HFFc6 (cell line): ENCODE measurements at regions not wholly inside any gene's neighbourhood (a gene's known extent, or its start where the extent isn't known, plus 50 kb on each side); places are given as distances from the start of the nearest gene placed in this dataset.
A peak's percentile ranks its signal among the peaks of the same experiment; 100 is the strongest.

Experiments
- DNase-seq: peaks from one replicate; pipeline ENCODE4 v3.0.0-alpha.2; 2018
- H3K27ac Mint-ChIP-seq: 2 replicates; pipeline ENCODE4 v1.8.0; 2020; ENCODE audit warnings: mild to moderate bottlenecking, mixed read lengths
- H3K27me3 Mint-ChIP-seq: 2 replicates; pipeline ENCODE4 v1.8.0; 2021; ENCODE audit warnings: mild to moderate bottlenecking, moderate library complexity, mixed read lengths; ENCODE audit not compliant: insufficient read depth
- H3K36me3 Mint-ChIP-seq: 2 replicates; pipeline ENCODE4 v1.8.0; 2021; ENCODE audit warnings: low read depth, mixed read lengths
- H3K4me1 Mint-ChIP-seq: 2 replicates; pipeline ENCODE4 v1.8.0; 2020; ENCODE audit warnings: low read depth, mixed read lengths
- H3K4me3 Mint-ChIP-seq: 2 replicates; pipeline ENCODE4 v1.8.0; 2020; ENCODE audit warnings: mild to moderate bottlenecking, moderate library complexity, mixed read lengths
- H3K9me3 Mint-ChIP-seq: 2 replicates; pipeline ENCODE4 v1.8.0; 2020; ENCODE audit warnings: mild to moderate bottlenecking, mixed read lengths
- CTCF ChIP-seq: fragments of 200-600 bp; sonication (generic); IDR thresholded peaks from 2 replicates; pipeline ENCODE4 v1.5.0; 2021; ENCODE audit warnings: antibody characterized with exemption, mild to moderate bottlenecking

GRCh38 chr13:48591889-48592687 lies 59.2 kb upstream of the RCBTB2 start:
- H3K9me3 Mint-ChIP-seq = peaks cover 7% of the 10 kb centered on the region; the same call in 1 of the 2 replicates
- DNase-seq = no peak
- H3K4me1 Mint-ChIP-seq = no peaks in the 10 kb centered on the region
- no peak for TF ChIP-seq CTCF
- H3K27me3 Mint-ChIP-seq = peaks cover 33% of the 10 kb centered on the region
- no peaks in the 10 kb centered on the region for H3K36me3 Mint-ChIP-seq
- no peak overlapping the region for H3K27ac Mint-ChIP-seq
- no peak overlapping the region for H3K4me3 Mint-ChIP-seq

- DNase-seq = no peak
- no peak overlapping the region for H3K4me3 Mint-ChIP-seq
- H3K4me1 Mint-ChIP-seq = no peaks in the 10 kb centered on the region
- no peaks in the 10 kb centered on the region for H3K36me3 Mint-ChIP-seq
- H3K27ac Mint-ChIP-seq = no peak overlapping the region
- H3K27me3 Mint-ChIP-seq = peaks cover 34% of the 10 kb centered on the region
- H3K9me3 Mint-ChIP-seq = peaks cover 7% of the 10 kb centered on the region; the same call in 1 of the 2 replicates
- TF ChIP-seq CTCF = no peak
Measured at GRCh38 chr13:48592688-48593049, 59.8 kb upstream of the RCBTB2 start.

- no peak for TF ChIP-seq CTCF
- Mint-ChIP-seq H3K4me1 (no peaks in the 10 kb centered on the region), H3K27me3 (peaks cover 36% of the 10 kb centered on the region), H3K36me3 (no peaks in the 10 kb centered on the region), H3K27ac (no peak overlapping the region), H3K9me3 (peaks cover 3% of the 10 kb centered on the region; the same call in 1 of the 2 replicates), H3K4me3 (no peak overlapping the region)
- DNase-seq = no peak
Measured at GRCh38 chr13:48593536-48593935, 60.2 kb upstream of the CYSLTR2 start.

- H3K9me3 Mint-ChIP-seq = no peaks in the 10 kb centered on the region
- no peak for TF ChIP-seq CTCF
- peaks cover 36% of the 10 kb centered on the region for H3K27me3 Mint-ChIP-seq
- H3K4me1 Mint-ChIP-seq = no peaks in the 10 kb centered on the region
- no peak for DNase-seq
- no peak overlapping the region for H3K4me3 Mint-ChIP-seq
- H3K27ac Mint-ChIP-seq = no peak overlapping the region
- no peaks in the 10 kb centered on the region for H3K36me3 Mint-ChIP-seq
Measured at GRCh38 chr13:48594096-48594815, 59.5 kb upstream of the CYSLTR2 start.

GRCh38 chr13:48595431-48596429 lies 58.0 kb upstream of the CYSLTR2 start:
- H3K9me3 Mint-ChIP-seq = no peaks in the 10 kb centered on the region
- H3K27me3 Mint-ChIP-seq = peaks cover 35% of the 10 kb centered on the region
- TF ChIP-seq CTCF = peak; percentile 77

More at GRCh38 chr13:48595431-48596429, 58.0 kb upstream of the CYSLTR2 start:
- Mint-ChIP-seq H3K4me3 (no peak overlapping the region), H3K36me3 (no peaks in the 10 kb centered on the region), H3K27ac (no peak overlapping the region), H3K4me1 (peaks cover 5% of the 10 kb centered on the region)
- DNase-seq = peak; percentile 59
